8988T (cell line): ENCODE measurements at regions not wholly inside any gene's neighbourhood (a gene's known extent, or its start where the extent isn't known, plus 50 kb on each side); places are given as distances from the start of the nearest gene placed in this dataset.

Experiments
- DNase-seq: peaks from one replicate; pipeline ENCODE4 v3.0.0; 2011

GRCh38 chr16:7183768-7184167 is 148.9 kb upstream of the RBFOX1 start:
- DNase-seq, result no peak

GRCh38 chr16:7182510-7183109 is 150.0 kb upstream of the RBFOX1 start:
- DNase-seq, result no peak

- no peak for DNase-seq
Measured at GRCh38 chr16:7177875-7178274, 154.8 kb upstream of the RBFOX1 start.

GRCh38 chr16:7171151-7171550 is 161.5 kb upstream of the RBFOX1 start:
- DNase-seq, result no peak

GRCh38 chr16:7167626-7168025 is 165.0 kb upstream of the RBFOX1 start:
- DNase-seq, result no peak

- DNase-seq, result no peak
Measured at GRCh38 chr16:7161891-7162290, 170.8 kb upstream of the RBFOX1 start.

GRCh38 chr16:7160093-7160492 is 172.6 kb upstream of the RBFOX1 start:
- no peak for DNase-seq

- no peak for DNase-seq
Measured at GRCh38 chr16:7158481-7158880, 174.2 kb upstream of the RBFOX1 start.

GRCh38 chr16:7150230-7150629 is 182.4 kb upstream of the RBFOX1 start:
- DNase-seq, result no peak

- no peak for DNase-seq
Measured at GRCh38 chr16:7148606-7149005, 184.0 kb upstream of the RBFOX1 start.

- no peak for DNase-seq
Measured at GRCh38 chr16:7140899-7141298, 191.7 kb upstream of the RBFOX1 start.

- DNase-seq, result no peak
Measured at GRCh38 chr16:7137560-7138330, 194.9 kb upstream of the RBFOX1 start.

GRCh38 chr16:7132465-7132864 is 200.2 kb upstream of the RBFOX1 start:
- DNase-seq, result no peak

- no peak for DNase-seq
Measured at GRCh38 chr16:7124701-7125100, 207.9 kb upstream of the RBFOX1 start.

GRCh38 chr16:7124242-7124641 is 208.4 kb upstream of the RBFOX1 start:
- DNase-seq, result no peak

- DNase-seq, result no peak
Measured at GRCh38 chr16:7116734-7117133, 215.9 kb upstream of the RBFOX1 start.

GRCh38 chr16:7115898-7116297 is 216.7 kb upstream of the RBFOX1 start:
- DNase-seq, result no peak

GRCh38 chr16:7113949-7114348 is 218.7 kb upstream of the RBFOX1 start:
- no peak for DNase-seq

- DNase-seq, result no peak
Measured at GRCh38 chr16:7113395-7113794, 219.2 kb upstream of the RBFOX1 start.

GRCh38 chr16:7111265-7111664 is 221.4 kb upstream of the RBFOX1 start:
- no peak for DNase-seq

GRCh38 chr16:7107436-7107835 is 225.2 kb upstream of the RBFOX1 start:
- DNase-seq, result no peak

- no peak for DNase-seq
Measured at GRCh38 chr16:7103056-7103455, 229.6 kb upstream of the RBFOX1 start.

GRCh38 chr16:7101054-7101453 is 231.6 kb upstream of the RBFOX1 start:
- DNase-seq, result no peak

GRCh38 chr16:7097518-7097917 is 235.1 kb upstream of the RBFOX1 start:
- DNase-seq, result no peak

- DNase-seq, result no peak
Measured at GRCh38 chr16:7093511-7093910, 239.1 kb upstream of the RBFOX1 start.
